ENCODE measurements at regions not wholly inside any gene's neighbourhood (a gene's known extent, or its start where the extent isn't known, plus 50 kb on each side); places are given as distances from the start of the nearest gene placed in this dataset.

- BruUV-seq (replicated peaks), result no TSS peak
- intact Hi-C loops (cut with micrococcal nuclease; ENCODE audit: unreplicated experiment), result no loop called here
- H3K9me3 ChIP-seq (ENCODE audit: control insufficient read depth, insufficient read depth, low read depth, low read length), result no peaks in the 10 kb centered on the region
- no peak for TF ChIP-seq SIN3A (IDR thresholded peaks at IDR 0.05; ENCODE audit: borderline replicate concordance, insufficient read depth, low read depth, low read length)
- no peak for TF ChIP-seq CTCF (IDR thresholded peaks at IDR 0.05)
- no peak for TF ChIP-seq POLR2AphosphoS5 (IDR thresholded peaks at IDR 0.05; ENCODE audit: low read depth, low read length)
- no peak for TF ChIP-seq TCF7L2 (IDR thresholded peaks at IDR 0.05; ENCODE audit: low read depth, low read length)
- no peak for TF ChIP-seq REST (IDR thresholded peaks at IDR 0.05; ENCODE audit: insufficient read depth in 1 of 2, low read depth in 2 of 2, low read length in 1 of 2)
- in situ Hi-C loops (cut with HindIII; ENCODE audit: low pct_unique_long_range_greater_than_20kb, low sequenced_read_pairs), result no loop called here
- no peaks in the 10 kb centered on the region for H3K4me1 ChIP-seq (ENCODE audit: control insufficient read depth, insufficient read depth, low read length)
- no peak overlapping the region for H3K4me3 ChIP-seq (ENCODE audit: low read depth in 2 of 2, low read length in 2 of 2)
- H3K27me3 ChIP-seq (ENCODE audit: control insufficient read depth, insufficient read depth, low read length), result no peaks in the 10 kb centered on the region
- DNase-seq (ENCODE audit: low read depth, low spot score) (no peak), ATAC-seq (no peak)
- H3K27ac ChIP-seq (ENCODE audit: low read length), result no peak overlapping the region
- ChIA-PET POLR2A (no interaction called here), CTCF (no interaction called here)
- no peaks in the 10 kb centered on the region for H3K36me3 ChIP-seq (ENCODE audit: control insufficient read depth, insufficient read depth, low read length)
Observed at GRCh38 chr9:13459071-13459470, 179.6 kb upstream of the MPDZ start.

GRCh38 chr9:13457795-13458194 lies 178.3 kb upstream of the MPDZ start:
- ATAC-seq (no peak), DNase-seq (ENCODE audit: low read depth, low spot score) (no peak)
- no peaks in the 10 kb centered on the region for H3K27me3 ChIP-seq (ENCODE audit: control insufficient read depth, insufficient read depth, low read length)
- H3K4me1 ChIP-seq (ENCODE audit: control insufficient read depth, insufficient read depth, low read length), result no peaks in the 10 kb centered on the region
- no TSS peak for BruUV-seq (replicated peaks)
- H3K36me3 ChIP-seq (ENCODE audit: control insufficient read depth, insufficient read depth, low read length), result no peaks in the 10 kb centered on the region
- in situ Hi-C loops (cut with HindIII; ENCODE audit: low pct_unique_long_range_greater_than_20kb, low sequenced_read_pairs) (no loop called here), intact Hi-C loops (cut with micrococcal nuclease; ENCODE audit: unreplicated experiment) (no loop called here)
- POLR2A ChIA-PET, result no interaction called here
- TF ChIP-seq TCF7L2 (IDR thresholded peaks at IDR 0.05; ENCODE audit: low read depth, low read length) (no peak), SIN3A (IDR thresholded peaks at IDR 0.05; ENCODE audit: borderline replicate concordance, insufficient read depth, low read depth, low read length) (no peak), POLR2AphosphoS5 (IDR thresholded peaks at IDR 0.05; ENCODE audit: low read depth, low read length) (no peak), CTCF (IDR thresholded peaks at IDR 0.05) (no peak), REST (IDR thresholded peaks at IDR 0.05; ENCODE audit: insufficient read depth in 1 of 2, low read depth in 2 of 2, low read length in 1 of 2) (no peak)
- CTCF ChIA-PET, result no interaction called here
- no peak overlapping the region for H3K27ac ChIP-seq (ENCODE audit: low read length)
- no peak overlapping the region for H3K4me3 ChIP-seq (ENCODE audit: low read depth in 2 of 2, low read length in 2 of 2)
- H3K9me3 ChIP-seq (ENCODE audit: control insufficient read depth, insufficient read depth, low read depth, low read length), result no peaks in the 10 kb centered on the region
